Stimulated activated CD4-positive, alpha-beta T cell treated with anti-CD3 and anti-CD28 coated beads, Interleukin-12 subunit alpha, Interleukin-12 subunit beta, amount 100 ng/mL, for 24 hours (primary cell): ENCODE measurements at regions not wholly inside any gene's neighbourhood (a gene's known extent, or its start where the extent isn't known, plus 50 kb on each side); places are given as distances from the start of the nearest gene placed in this dataset.

Experiments used
- DNase-seq, 2 experiments: peaks; one replicate each; pipeline ENCODE4 v3.0.0-alpha.2; 2020; ENCODE audit warnings: low read depth in 2 of 2

GRCh38 chr12:75606956-75607355, 95.5 kb upstream of the KRR1 start:
- DNase-seq: no peak

GRCh38 chr12:75606151-75606550, 94.7 kb upstream of the KRR1 start:
- DNase-seq: no peak

DNA sequence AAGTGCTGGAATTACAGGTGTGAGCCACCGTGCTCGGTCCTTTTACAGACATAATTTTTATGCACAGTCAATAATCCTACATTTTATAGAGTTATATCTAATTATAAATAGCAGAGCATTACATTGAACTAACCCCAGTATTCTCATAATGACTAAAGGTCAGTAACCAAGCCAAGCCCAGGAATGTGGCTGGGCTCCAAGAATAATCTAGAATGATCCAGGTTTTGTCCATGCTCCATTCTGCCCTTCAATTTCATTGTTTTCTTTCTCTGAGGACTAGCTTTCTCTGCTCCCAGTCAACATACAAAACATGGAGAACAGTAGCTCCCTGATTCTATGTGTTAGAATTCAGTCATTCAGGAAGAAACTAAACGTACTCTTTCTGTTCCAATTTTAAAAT, 92.1 kb upstream of the KRR1 start:
- DNase-seq: no peak

DNA sequence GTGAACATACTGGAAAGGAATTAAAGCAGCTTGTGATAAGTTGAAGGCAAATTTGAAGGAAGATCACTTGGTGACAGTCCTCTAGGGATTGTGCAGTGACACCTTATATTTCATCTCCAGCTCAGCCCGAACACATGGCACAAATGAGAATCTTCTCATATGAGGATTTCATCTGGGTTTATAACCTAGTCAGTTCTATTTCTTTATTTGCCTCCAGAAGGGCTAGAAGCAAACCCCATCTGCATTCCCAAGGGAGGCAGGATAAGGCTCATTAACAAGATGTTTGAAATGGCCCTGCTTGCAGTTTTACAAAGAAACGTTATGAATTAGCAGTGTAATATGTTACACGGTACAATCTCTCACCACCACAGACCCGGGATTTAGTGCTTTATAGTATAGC, 90.7 kb upstream of the KRR1 start:
- DNase-seq: no peak

- DNase-seq: no peak
Observed at GRCh38 chr12:75600146-75600545, 88.7 kb upstream of the KRR1 start.

DNA sequence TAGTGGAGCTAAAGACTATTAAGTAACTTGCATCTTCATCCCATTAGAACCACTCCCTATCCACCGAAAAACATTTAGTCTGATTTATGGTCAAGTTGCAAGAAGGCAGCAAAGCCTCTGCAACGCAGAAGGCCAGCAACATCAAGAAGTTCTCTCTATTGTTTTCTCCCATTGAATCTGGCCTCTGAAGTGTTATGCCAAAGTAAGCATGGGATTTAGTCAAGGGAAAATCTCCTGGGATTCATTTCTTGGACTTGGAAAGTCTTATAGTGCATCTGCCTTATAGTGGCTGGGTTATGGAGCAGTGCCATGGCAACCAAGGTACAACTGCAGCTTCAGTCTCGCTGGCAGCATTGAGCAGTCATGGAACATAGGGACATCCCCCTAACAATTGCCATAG, 87.7 kb upstream of the KRR1 start:
- no peak for DNase-seq

- no peak for DNase-seq
Observed at GRCh38 chr12:75596406-75596805, 85.0 kb upstream of the KRR1 start.

- no peak for DNase-seq
Observed at GRCh38 chr12:75592638-75593335, 81.4 kb upstream of the KRR1 start.

DNA sequence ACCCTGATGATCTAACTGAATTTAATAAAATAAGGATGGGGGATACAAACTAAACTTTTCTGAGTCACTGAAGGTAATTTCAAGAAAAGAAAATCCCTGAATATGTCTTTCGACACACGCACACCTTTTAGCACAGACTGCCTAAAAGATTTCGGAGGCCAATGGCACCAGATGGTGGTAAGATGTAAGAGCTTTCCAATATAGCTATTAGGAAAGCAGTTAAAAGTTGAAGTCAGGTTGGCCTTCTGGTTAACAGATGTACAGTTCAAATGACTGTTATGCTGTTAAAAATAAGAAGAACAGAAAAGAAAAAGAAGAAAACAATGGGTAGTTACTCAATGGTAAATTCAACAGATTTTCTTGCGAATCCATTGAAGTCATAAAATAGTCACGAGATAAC, 80.7 kb upstream of the KRR1 start:
- DNase-seq: no peak

GRCh38 chr12:75591628-75592027, 80.2 kb upstream of the KRR1 start:
- no peak for DNase-seq

- no peak for DNase-seq
Observed at GRCh38 chr12:75589801-75590200, 78.4 kb upstream of the KRR1 start.

DNA sequence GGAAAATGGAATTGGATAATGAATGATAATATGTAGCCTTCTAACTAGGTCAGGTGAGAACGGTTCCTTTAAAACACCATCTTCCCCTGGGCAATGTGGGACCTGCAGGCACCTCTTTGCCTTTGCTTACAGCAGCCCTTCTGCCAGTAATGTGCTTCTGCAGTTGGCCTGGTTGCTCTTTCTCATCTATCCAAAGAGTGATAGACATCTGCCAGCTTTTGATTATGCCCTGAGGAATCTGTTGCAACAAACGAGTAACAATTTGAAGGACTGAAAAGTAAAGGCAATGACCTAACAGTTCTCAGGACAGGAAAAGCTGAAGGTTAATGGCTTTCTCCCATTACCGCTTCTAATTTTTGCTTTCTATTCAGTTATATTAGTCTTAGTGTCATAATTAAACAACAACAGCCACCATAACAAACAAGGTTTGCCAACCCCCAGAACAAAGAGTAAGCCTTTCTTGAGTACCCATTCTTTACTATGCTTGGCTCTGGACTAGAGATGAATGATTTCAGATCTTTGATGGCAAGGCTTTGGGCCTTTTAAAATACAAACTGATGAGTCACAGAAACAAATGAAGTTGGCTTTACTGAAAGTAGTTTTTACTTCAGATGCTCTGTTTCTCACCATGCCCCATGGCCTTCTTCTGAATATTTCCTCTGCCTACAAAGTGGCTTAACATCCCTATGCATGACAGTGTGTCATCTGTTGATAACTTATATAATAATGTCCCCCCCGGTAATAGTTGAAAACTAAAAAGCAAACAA, 76.1 kb upstream of the KRR1 start:
- no peak for DNase-seq

- DNase-seq: no peak
Observed at GRCh38 chr12:75585330-75585729, 73.9 kb upstream of the KRR1 start.

DNA sequence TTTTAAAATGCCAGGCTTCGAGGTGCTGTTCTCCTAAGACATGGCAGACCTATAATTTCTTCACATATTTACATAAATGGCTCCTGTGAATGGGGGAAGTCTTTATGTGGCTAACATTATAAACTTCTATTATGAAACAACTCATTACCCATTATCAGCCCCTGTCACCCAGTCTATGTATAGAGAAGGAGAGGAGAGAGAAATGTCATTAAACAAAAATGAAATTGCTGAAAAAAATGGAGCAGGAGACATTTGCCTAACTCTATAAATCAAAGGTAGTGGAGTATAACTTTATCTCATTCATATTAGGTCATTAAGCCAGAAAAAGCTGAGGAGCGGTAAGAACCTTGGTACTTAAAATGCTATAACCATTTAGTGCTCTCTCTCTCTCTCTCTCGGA, 71.9 kb upstream of the KRR1 start:
- no peak for DNase-seq

GRCh38 chr12:75581515-75581914, 70.1 kb upstream of the KRR1 start:
- no peak for DNase-seq

DNA sequence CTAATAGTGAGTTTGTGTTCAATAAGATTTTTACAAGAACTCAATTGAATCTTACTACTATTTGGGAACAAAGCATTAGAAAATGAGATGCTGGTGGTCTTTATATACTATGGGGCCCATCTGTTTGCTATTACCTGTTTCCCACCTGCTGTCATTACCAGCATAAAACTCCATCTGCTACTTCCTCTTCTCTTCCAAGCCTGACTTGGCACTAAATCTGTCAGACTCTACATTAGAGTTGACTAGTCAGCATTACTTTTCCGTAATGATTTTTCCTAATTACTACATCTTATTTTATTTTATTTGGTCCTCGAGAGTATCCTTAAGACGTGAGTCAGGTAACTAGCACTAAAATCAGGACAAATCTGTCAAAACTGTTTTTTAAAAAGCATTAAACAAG, 68.1 kb upstream of the KRR1 start:
- no peak for DNase-seq

DNA sequence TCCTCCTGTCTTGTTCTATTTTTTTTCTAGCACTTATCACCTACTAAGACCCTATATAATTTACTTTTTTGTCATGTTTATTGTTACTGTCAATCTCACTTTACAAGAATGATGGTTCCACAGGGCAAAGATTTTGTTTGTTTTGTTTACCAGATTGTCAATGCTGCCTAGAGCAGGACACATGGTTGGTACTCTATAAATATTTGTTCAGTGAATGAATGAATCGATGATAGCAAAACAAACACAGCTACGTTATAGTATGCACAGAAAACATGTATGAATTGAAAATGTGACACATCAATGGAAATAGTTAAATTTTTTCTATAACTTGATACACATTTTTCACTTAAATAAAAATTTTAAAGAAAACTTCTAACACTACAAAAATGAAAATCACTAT, 67.1 kb upstream of the KRR1 start:
- no peak for DNase-seq

DNA sequence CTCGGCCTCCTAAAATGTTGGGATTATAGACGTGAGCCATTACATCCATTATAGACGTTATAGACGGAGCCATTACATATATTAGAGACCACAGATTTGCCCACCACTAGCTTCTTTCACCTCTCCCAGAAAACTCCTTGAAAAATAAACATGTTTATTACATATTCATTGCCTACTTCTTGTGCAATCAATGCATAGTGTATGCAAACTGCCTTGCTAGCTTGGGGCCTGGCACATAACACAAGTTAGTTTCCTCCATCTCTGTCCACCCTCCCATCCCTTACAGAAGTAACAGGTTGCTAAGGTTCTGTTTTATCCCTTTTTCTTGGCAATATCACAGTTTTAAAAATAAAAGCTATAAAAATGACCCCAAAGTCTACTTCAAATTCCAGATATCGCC, 66.4 kb upstream of the KRR1 start:
- DNase-seq: no peak

GRCh38 chr12:75571656-75572205, 60.3 kb upstream of the KRR1 start:
- no peak for DNase-seq

GRCh38 chr12:75571204-75571603, 59.8 kb upstream of the KRR1 start:
- no peak for DNase-seq

- DNase-seq: no peak
Observed at GRCh38 chr12:75568801-75569200, 57.4 kb upstream of the KRR1 start.

DNA sequence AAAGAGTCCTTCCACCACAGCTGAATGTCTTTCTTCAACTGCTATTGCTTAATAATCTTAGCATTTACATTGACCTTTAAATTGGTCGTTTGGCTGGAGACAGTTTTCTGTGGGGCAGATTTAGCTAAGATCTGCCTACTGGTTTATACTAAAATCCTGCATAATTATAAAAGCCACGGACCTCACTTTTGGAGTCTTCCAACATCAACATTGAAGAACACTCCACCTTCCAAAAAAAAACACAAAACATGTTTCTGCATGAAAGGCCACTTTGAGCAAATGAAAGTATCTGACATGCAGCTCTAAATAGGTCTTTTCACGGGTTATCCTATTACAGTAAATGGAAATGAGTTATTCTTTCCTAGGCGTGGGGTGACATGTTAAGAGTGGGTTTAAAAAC, 57.0 kb upstream of the KRR1 start:
- no peak for DNase-seq

DNA sequence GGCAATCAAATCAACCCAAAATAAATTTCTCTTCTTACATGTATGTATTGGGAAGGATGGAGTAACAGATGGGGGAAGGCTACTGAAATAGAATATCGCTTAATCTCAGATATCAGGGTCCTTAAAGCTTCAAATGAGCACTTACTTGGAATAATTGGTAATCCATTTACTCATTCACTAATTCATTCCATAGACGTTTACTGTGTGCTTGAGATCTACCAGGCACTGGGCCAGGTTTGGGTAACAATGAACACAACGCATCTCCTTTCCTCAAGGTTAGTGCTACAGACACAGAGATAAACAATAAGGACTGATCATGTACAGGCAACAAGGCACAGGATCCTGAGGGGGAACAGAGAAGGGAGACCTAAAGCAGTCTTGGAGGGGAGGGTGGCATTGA, 54.4 kb upstream of the KRR1 start:
- no peak for DNase-seq
